HG02981 (cell line): ENCODE measurements at regions not wholly inside any gene's neighbourhood (a gene's known extent, or its start where the extent isn't known, plus 50 kb on each side); places are given as distances from the start of the nearest gene placed in this dataset.
"Not testable (repeated sequence)": the region's sequence is repeated elsewhere in the genome, so short reads cannot be mapped to it uniquely, and the experiment has no call there.

Experiments
- ATAC-seq: cut with Tn5 transposase; IDR thresholded peaks from one replicate; pipeline ENCODE4 v1.9.1; 2021; ENCODE audit warnings: mild to moderate bottlenecking, moderate library complexity; ENCODE audit not compliant: unreplicated experiment

- no peak for ATAC-seq
Observed at GRCh38 chr3:88000853-88001252, 58.0 kb downstream of the CGGBP1 start.

- ATAC-seq = no peak
Observed at GRCh38 chr3:87997966-87998365, 60.8 kb downstream of the CGGBP1 start.

- peak; percentile 94 for ATAC-seq
Observed at GRCh38 chr3:87997298-87997697, 61.5 kb downstream of the CGGBP1 start.

GRCh38 chr3:87996882-87997281, 61.9 kb downstream of the CGGBP1 start:
- no peak for ATAC-seq

- no peak for ATAC-seq
Observed at GRCh38 chr3:87993566-87993965, 65.2 kb downstream of the CGGBP1 start.

GRCh38 chr3:87987952-87988351, 70.9 kb downstream of the CGGBP1 start:
- no peak for ATAC-seq

- ATAC-seq = no peak
Observed at GRCh38 chr3:87982421-87982820, 76.4 kb downstream of the CGGBP1 start.

GRCh38 chr3:87979527-87979926, 79.3 kb downstream of the CGGBP1 start:
- ATAC-seq = no peak

GRCh38 chr3:87977765-87978164, 81.0 kb downstream of the CGGBP1 start:
- ATAC-seq = no peak

- ATAC-seq = no peak
Observed at GRCh38 chr3:87975716-87976115, 83.1 kb downstream of the CGGBP1 start.

- no peak for ATAC-seq
Observed at GRCh38 chr3:87973906-87974305, 84.9 kb downstream of the CGGBP1 start.

- ATAC-seq = no peak
Observed at GRCh38 chr3:87969620-87970019, 89.2 kb downstream of the CGGBP1 start.

GRCh38 chr3:87968668-87969067, 90.1 kb downstream of the CGGBP1 start:
- ATAC-seq = no peak

GRCh38 chr3:87958289-87958688, 100.5 kb downstream of the CGGBP1 start:
- no peak for ATAC-seq

GRCh38 chr3:87957575-87957974, 101.2 kb downstream of the CGGBP1 start:
- ATAC-seq = no peak

GRCh38 chr3:87949879-87950208, 109.0 kb downstream of the CGGBP1 start:
- no peak for ATAC-seq

GRCh38 chr3:87949189-87949878, 109.5 kb downstream of the CGGBP1 start:
- peak; percentile 89 for ATAC-seq

GRCh38 chr3:87946007-87946406, 112.8 kb downstream of the CGGBP1 start:
- ATAC-seq = not testable (repeated sequence)

- not testable (repeated sequence) for ATAC-seq
Observed at GRCh38 chr3:87942256-87942655, 116.5 kb downstream of the CGGBP1 start.

- no peak for ATAC-seq
Observed at GRCh38 chr3:87924485-87924884, 134.3 kb downstream of the CGGBP1 start.

- no peak for ATAC-seq
Observed at GRCh38 chr3:87920549-87920948, 138.3 kb downstream of the CGGBP1 start.

- no peak for ATAC-seq
Observed at GRCh38 chr3:87901141-87901540, 157.7 kb downstream of the CGGBP1 start.

GRCh38 chr3:87900061-87900460, 158.7 kb downstream of the CGGBP1 start:
- no peak for ATAC-seq
